ENCODE measurements at regions not wholly inside any gene's neighbourhood (a gene's known extent, or its start where the extent isn't known, plus 50 kb on each side); places are given as distances from the start of the nearest gene placed in this dataset.

GRCh38 chr15:26083457-26083856, 220.3 kb upstream of the ATP10A start:
- no peak for TF ChIP-seq CTCF (IDR thresholded peaks at IDR 0.05)
- no peak for TF ChIP-seq POLR2A (IDR thresholded peaks at IDR 0.05)

All from body of pancreas (tissue), 4 donors.